ENCODE measurements at regions not wholly inside any gene's neighbourhood (a gene's known extent, or its start where the extent isn't known, plus 50 kb on each side); places are given as distances from the start of the nearest gene placed in this dataset.

DNA sequence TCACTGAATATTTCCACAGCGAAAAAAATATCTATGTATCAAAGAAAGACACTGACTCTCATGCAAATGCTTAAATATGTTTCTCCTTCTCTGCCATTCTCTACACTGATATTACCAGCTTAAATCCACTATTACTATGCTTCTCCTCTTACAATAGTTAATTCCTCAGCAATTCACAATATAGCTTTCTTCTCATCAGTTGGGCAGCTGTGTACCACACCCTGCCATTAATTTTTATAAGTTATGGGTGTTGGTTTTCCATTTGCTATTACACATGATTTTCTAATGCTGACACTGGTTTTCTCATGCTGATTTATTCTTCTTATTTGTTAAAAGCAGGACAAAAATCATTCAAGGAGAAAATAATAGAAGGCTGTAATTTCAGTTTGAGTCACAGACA lies 251.8 kb downstream of the TBX15 start:
- Histone ChIP-seq H3K27ac (ENCODE audit: low read depth, low read length) (no peak overlapping the region), H3K4me3 (ENCODE audit: low read depth, low read length) (no peak overlapping the region), H3K4me1 (ENCODE audit: control insufficient read depth, insufficient read depth, low read length) (peaks cover 9% of the 10 kb centered on the region; the same call in 1 of the 2 replicates), H3K9ac (ENCODE audit: low read length) (no peak overlapping the region), H3K36me3 (ENCODE audit: control insufficient read depth, insufficient read depth, low read length) (no peaks in the 10 kb centered on the region), H3K27me3 (ENCODE audit: control insufficient read depth, insufficient read depth, low read length) (no peaks in the 10 kb centered on the region), H3K9me3 (ENCODE audit: control insufficient read depth, insufficient read depth, low read depth, low read length) (no peaks in the 10 kb centered on the region)

DNA sequence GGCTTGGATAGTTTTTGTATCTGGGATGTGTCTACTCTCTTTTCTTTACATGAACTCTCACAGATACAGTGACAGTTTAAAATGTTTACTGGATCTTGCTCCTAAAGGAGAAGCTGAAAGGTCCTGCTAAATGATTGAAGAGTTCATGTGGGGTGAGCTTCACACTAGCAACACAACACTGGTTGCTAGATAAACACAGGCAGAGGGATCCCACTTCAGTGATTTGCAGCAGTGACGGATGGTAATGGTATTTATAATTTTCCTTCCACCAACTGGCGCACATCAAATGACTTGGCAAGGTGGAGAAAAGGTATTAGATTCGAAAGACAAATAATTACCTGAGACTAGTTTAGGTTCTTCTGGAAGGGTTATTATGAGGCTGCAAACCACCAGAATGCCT lies 270.2 kb downstream of the TBX15 start:
- no peaks in the 10 kb centered on the region for H3K36me3 ChIP-seq (ENCODE audit: control insufficient read depth, insufficient read depth, low read length)

GRCh38 chr1:118716775-118717174 lies 271.4 kb downstream of the TBX15 start:
- H3K27me3 ChIP-seq (ENCODE audit: control insufficient read depth, insufficient read depth, low read length): no peaks in the 10 kb centered on the region
- no peak overlapping the region for H3K27ac ChIP-seq (ENCODE audit: low read depth, low read length)
- no peak overlapping the region for H3K9ac ChIP-seq (ENCODE audit: low read length)
- H3K4me3 ChIP-seq (ENCODE audit: low read depth, low read length): no peak overlapping the region
- no peaks in the 10 kb centered on the region for H3K36me3 ChIP-seq (ENCODE audit: control insufficient read depth, insufficient read depth, low read length)
- no peaks in the 10 kb centered on the region for H3K9me3 ChIP-seq (ENCODE audit: control insufficient read depth, insufficient read depth, low read depth, low read length)
- no peaks in the 10 kb centered on the region for H3K4me1 ChIP-seq (ENCODE audit: control insufficient read depth, insufficient read depth, low read length)

More for the DNA sequence above, 270.2 kb downstream of the TBX15 start:
- H3K9me3 ChIP-seq (ENCODE audit: control insufficient read depth, insufficient read depth, low read depth, low read length): no peaks in the 10 kb centered on the region
- H3K4me1 ChIP-seq (ENCODE audit: control insufficient read depth, insufficient read depth, low read length): no peaks in the 10 kb centered on the region
- H3K4me3 ChIP-seq (ENCODE audit: low read depth, low read length): no peak overlapping the region
- H3K27me3 ChIP-seq (ENCODE audit: control insufficient read depth, insufficient read depth, low read length): no peaks in the 10 kb centered on the region
- H3K9ac ChIP-seq (ENCODE audit: low read length): no peak overlapping the region
- no peak overlapping the region for H3K27ac ChIP-seq (ENCODE audit: low read depth, low read length)

DNA sequence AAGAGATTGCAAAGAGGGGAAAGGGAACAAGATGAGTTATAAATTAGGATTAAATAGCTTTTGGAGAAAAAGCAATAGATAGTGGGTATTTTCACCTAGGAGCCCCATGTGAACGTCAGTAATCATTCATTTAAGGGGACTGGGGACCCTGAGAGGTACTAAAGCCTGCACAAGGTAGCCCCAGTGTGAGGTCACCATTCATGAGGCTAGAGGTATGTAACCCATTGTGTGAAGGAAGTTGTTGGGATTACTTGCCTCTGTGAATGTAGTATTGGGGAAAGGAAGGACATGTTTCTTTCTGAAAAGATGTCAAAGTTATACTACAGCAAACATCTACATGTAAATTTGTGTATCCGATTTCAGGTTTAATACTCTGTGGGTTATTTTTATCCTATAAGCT lies 276.8 kb downstream of the TBX15 start:
- H3K27me3 ChIP-seq (ENCODE audit: control insufficient read depth, insufficient read depth, low read length): no peaks in the 10 kb centered on the region
- H3K4me3 ChIP-seq (ENCODE audit: low read depth, low read length): no peak overlapping the region
- H3K9ac ChIP-seq (ENCODE audit: low read length): no peak overlapping the region
- H3K9me3 ChIP-seq (ENCODE audit: control insufficient read depth, insufficient read depth, low read depth, low read length): no peaks in the 10 kb centered on the region
- no peaks in the 10 kb centered on the region for H3K36me3 ChIP-seq (ENCODE audit: control insufficient read depth, insufficient read depth, low read length)
- H3K4me1 ChIP-seq (ENCODE audit: control insufficient read depth, insufficient read depth, low read length): no peaks in the 10 kb centered on the region
- no peak overlapping the region for H3K27ac ChIP-seq (ENCODE audit: low read depth, low read length)

DNA sequence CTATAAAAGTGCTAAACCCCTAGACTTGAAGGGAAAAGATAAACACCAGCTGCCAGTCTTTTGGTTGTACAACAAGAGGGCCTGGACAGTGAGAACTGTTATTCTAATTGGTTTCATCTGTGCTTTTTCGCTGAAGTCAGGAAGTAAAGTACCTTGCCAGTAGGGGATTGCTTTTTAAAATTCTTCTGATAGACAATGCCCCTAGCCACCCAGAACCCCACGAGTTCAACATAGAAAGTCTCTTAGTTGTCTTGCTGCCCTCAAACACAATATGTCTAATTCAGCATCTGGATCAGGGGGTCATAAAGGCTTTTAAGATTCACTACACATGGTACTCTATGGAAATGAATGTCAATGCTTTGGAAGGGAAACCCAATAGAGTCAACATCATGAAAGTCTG lies 289.2 kb downstream of the TBX15 start:
- Histone ChIP-seq H3K36me3 (ENCODE audit: control insufficient read depth, insufficient read depth, low read length) (no peaks in the 10 kb centered on the region), H3K9ac (ENCODE audit: low read length) (no peak overlapping the region), H3K9me3 (ENCODE audit: control insufficient read depth, insufficient read depth, low read depth, low read length) (no peaks in the 10 kb centered on the region), H3K4me3 (ENCODE audit: low read depth, low read length) (no peak overlapping the region), H3K27ac (ENCODE audit: low read depth, low read length) (no peak overlapping the region), H3K4me1 (ENCODE audit: control insufficient read depth, insufficient read depth, low read length) (no peaks in the 10 kb centered on the region), H3K27me3 (ENCODE audit: control insufficient read depth, insufficient read depth, low read length) (no peaks in the 10 kb centered on the region)

- Histone ChIP-seq H3K9me3 (ENCODE audit: control insufficient read depth, insufficient read depth, low read depth, low read length) (no peaks in the 10 kb centered on the region), H3K36me3 (ENCODE audit: control insufficient read depth, insufficient read depth, low read length) (no peaks in the 10 kb centered on the region), H3K27ac (ENCODE audit: low read depth, low read length) (no peak overlapping the region), H3K27me3 (ENCODE audit: control insufficient read depth, insufficient read depth, low read length) (no peaks in the 10 kb centered on the region), H3K9ac (ENCODE audit: low read length) (no peak overlapping the region), H3K4me3 (ENCODE audit: low read depth, low read length) (no peak overlapping the region), H3K4me1 (ENCODE audit: control insufficient read depth, insufficient read depth, low read length) (no peaks in the 10 kb centered on the region)
These were observed 296.0 kb downstream of the TBX15 start for GRCh38 chr1:118692143-118692542.

DNA sequence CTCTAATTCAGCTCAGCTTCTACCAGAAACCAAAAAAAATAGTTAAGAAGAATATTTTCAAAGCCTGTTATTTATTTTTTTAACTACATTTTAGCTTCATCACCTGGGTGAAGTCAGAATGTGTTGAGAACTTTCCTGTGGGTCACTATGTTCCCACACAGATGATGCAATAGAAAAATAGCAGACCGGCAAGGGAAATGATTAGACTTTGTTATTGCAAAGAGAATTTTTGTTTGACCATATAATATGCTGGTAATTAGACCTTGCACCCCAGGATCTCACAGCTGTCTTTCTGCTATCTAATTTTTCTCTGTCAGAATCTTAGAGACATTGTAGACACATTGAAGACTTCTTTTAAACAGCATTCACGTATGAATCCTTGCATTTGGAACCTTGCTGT lies 299.3 kb downstream of the TBX15 start:
- no peaks in the 10 kb centered on the region for H3K27me3 ChIP-seq (ENCODE audit: control insufficient read depth, insufficient read depth, low read length)
- no peaks in the 10 kb centered on the region for H3K36me3 ChIP-seq (ENCODE audit: control insufficient read depth, insufficient read depth, low read length)
- H3K9me3 ChIP-seq (ENCODE audit: control insufficient read depth, insufficient read depth, low read depth, low read length): no peaks in the 10 kb centered on the region

DNA sequence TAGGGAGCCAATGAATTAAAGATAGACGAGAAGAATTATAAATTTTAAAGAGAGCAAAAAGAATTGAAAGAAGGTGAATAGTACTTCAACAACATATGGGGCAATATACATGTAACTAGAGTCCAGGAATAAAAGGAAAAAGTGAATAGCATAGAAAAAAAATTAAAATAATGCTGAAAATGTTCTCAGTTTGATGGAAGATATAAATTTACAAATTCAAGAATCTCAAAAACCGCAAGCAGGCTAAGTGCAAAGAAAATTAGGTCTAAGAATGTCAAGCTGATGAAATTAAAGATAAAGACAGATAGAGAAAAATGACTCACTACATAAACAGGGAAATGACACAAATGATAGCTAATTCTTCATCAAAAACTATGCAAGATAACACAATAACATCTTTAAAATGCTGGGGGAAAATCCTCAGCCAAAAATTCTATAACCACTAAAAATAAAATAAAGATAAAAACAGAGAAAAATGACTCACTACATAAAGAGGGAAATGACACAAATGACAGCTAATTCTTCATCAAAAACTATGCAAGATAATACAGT lies 326.3 kb downstream of the TBX15 start:
- H3K27ac ChIP-seq (ENCODE audit: low read depth, low read length): no peak overlapping the region
- no peak overlapping the region for H3K4me3 ChIP-seq (ENCODE audit: low read depth, low read length)
- H3K9ac ChIP-seq (ENCODE audit: low read length): no peak overlapping the region
- no peaks in the 10 kb centered on the region for H3K9me3 ChIP-seq (ENCODE audit: control insufficient read depth, insufficient read depth, low read depth, low read length)
- no peaks in the 10 kb centered on the region for H3K27me3 ChIP-seq (ENCODE audit: control insufficient read depth, insufficient read depth, low read length)
- no peaks in the 10 kb centered on the region for H3K4me1 ChIP-seq (ENCODE audit: control insufficient read depth, insufficient read depth, low read length)
- H3K36me3 ChIP-seq (ENCODE audit: control insufficient read depth, insufficient read depth, low read length): no peaks in the 10 kb centered on the region

More for the DNA sequence above, 299.3 kb downstream of the TBX15 start:
- Histone ChIP-seq H3K4me3 (ENCODE audit: low read depth, low read length) (no peak overlapping the region), H3K27ac (ENCODE audit: low read depth, low read length) (no peak overlapping the region), H3K4me1 (ENCODE audit: control insufficient read depth, insufficient read depth, low read length) (no peaks in the 10 kb centered on the region), H3K9ac (ENCODE audit: low read length) (no peak overlapping the region)

GRCh38 chr1:118660769-118661168 lies 327.4 kb downstream of the TBX15 start:
- Histone ChIP-seq H3K9ac (ENCODE audit: low read length) (no peak overlapping the region), H3K36me3 (ENCODE audit: control insufficient read depth, insufficient read depth, low read length) (no peaks in the 10 kb centered on the region), H3K27me3 (ENCODE audit: control insufficient read depth, insufficient read depth, low read length) (no peaks in the 10 kb centered on the region), H3K4me1 (ENCODE audit: control insufficient read depth, insufficient read depth, low read length) (no peaks in the 10 kb centered on the region), H3K4me3 (ENCODE audit: low read depth, low read length) (no peak overlapping the region), H3K9me3 (ENCODE audit: control insufficient read depth, insufficient read depth, low read depth, low read length) (peaks cover 4% of the 10 kb centered on the region; the same call in 1 of the 2 replicates), H3K27ac (ENCODE audit: low read depth, low read length) (no peak overlapping the region)

- Histone ChIP-seq H3K36me3 (ENCODE audit: control insufficient read depth, insufficient read depth, low read length) (no peaks in the 10 kb centered on the region), H3K4me1 (ENCODE audit: control insufficient read depth, insufficient read depth, low read length) (no peaks in the 10 kb centered on the region), H3K4me3 (ENCODE audit: low read depth, low read length) (no peak overlapping the region), H3K9ac (ENCODE audit: low read length) (no peak overlapping the region), H3K9me3 (ENCODE audit: control insufficient read depth, insufficient read depth, low read depth, low read length) (peaks cover 7% of the 10 kb centered on the region; the same call in 1 of the 2 replicates), H3K27me3 (ENCODE audit: control insufficient read depth, insufficient read depth, low read length) (no peaks in the 10 kb centered on the region), H3K27ac (ENCODE audit: low read depth, low read length) (no peak overlapping the region)
These were observed 328.5 kb downstream of the TBX15 start for GRCh38 chr1:118659646-118660045.

DNA sequence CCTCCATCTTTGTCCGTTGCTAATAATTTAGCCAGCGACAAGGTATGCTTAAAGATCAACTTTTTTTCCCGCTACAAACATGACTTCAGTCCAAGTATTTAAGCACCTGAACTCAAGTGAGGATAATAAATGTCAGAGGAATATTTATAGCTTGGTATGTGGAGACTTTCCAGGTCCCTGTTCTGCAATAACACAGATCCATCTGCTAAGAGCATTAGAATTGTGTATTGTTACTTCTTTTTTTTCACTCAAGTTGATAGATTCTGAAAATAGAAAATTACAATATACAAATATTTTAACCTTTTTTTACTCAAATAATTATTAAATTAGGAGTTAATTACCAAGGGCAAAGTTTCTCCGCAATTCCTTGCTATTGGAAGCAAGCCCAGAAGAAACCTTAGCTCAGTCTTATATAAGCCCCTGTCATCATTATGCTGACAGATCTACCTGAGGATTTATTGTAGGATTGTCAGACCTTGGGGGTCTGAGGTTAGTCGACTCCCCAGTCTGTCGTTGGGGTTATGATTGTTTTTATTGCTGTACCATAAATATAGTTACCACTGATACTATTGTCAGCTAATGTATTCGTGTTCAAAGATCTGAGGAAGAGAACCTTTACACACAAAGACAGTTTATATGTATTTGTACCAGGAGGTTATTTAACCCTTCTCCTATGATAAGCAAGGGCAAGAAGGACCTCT lies 337.9 kb downstream of the TBX15 start:
- H3K27me3 ChIP-seq (ENCODE audit: control insufficient read depth, insufficient read depth, low read length): no peaks in the 10 kb centered on the region
- no peak overlapping the region for H3K9ac ChIP-seq (ENCODE audit: low read length)
- H3K9me3 ChIP-seq (ENCODE audit: control insufficient read depth, insufficient read depth, low read depth, low read length): no peaks in the 10 kb centered on the region
- no peak overlapping the region for H3K27ac ChIP-seq (ENCODE audit: low read depth, low read length)
- no peaks in the 10 kb centered on the region for H3K36me3 ChIP-seq (ENCODE audit: control insufficient read depth, insufficient read depth, low read length)
- H3K4me1 ChIP-seq (ENCODE audit: control insufficient read depth, insufficient read depth, low read length): no peaks in the 10 kb centered on the region
- no peak overlapping the region for H3K4me3 ChIP-seq (ENCODE audit: low read depth, low read length)

All from HUES6 (cell line).